ENCODE measurements at regions not wholly inside any gene's neighbourhood (a gene's known extent, or its start where the extent isn't known, plus 50 kb on each side); places are given as distances from the start of the nearest gene placed in this dataset.

DNA sequence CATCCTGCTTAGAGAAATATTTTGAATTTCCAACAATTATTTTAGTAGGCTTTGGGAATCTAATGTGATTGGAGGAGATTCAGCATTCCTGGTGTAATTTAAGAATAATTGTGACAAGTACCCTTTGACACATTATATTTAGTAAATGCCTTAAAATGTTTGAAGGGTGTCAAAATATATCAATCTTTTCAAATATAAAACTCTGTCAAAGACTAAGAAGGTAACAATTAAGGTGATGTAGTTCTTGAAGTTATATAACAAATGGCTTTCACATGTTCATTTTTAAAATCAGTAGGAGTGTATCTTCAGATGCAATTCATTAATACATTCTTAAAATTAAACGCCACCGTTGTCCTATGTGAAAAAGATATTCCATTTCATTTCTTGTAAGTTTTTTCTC is 1977.1 kb upstream of the CDH9 start:
- no peaks in the 10 kb centered on the region for H3K79me2 ChIP-seq (ENCODE audit: low read length)

GRCh38 chr5:29005386-29005785 is 1967.0 kb upstream of the CDH9 start:
- Histone ChIP-seq H4K20me1 (ENCODE audit: insufficient read depth, low read length) (no peaks in the 10 kb centered on the region), H3K4me2 (ENCODE audit: low read length) (no peak overlapping the region), H3K4me3 (ENCODE audit: low read length) (no peak overlapping the region), H3K9ac (ENCODE audit: low read length) (no peak overlapping the region), H2AFZ (ENCODE audit: low read depth, low read length) (no peak overlapping the region), H3K79me2 (ENCODE audit: low read length) (no peaks in the 10 kb centered on the region), H3K27ac (ENCODE audit: low read length) (no peak overlapping the region), H3K27me3 (ENCODE audit: low read depth, low read length) (no peaks in the 10 kb centered on the region), H3K9me3 (ENCODE audit: insufficient read depth, low read length) (no peaks in the 10 kb centered on the region), H3K36me3 (replicated peaks; ENCODE audit: low read depth, low read length) (no peaks in the 10 kb centered on the region), H3K4me1 (ENCODE audit: low read length) (no peaks in the 10 kb centered on the region)
- TF ChIP-seq EZH2phosphoT487 (IDR thresholded peaks at IDR 0.05; ENCODE audit: low read depth) (no peak), CTCF (IDR thresholded peaks at IDR 0.05; ENCODE audit: low read depth, low read length) (peak; percentile 25)

More for the DNA sequence above, 1977.1 kb upstream of the CDH9 start:
- H3K4me3 ChIP-seq (ENCODE audit: low read length) = no peak overlapping the region
- no peaks in the 10 kb centered on the region for H4K20me1 ChIP-seq (ENCODE audit: insufficient read depth, low read length)
- no peaks in the 10 kb centered on the region for H3K27me3 ChIP-seq (ENCODE audit: low read depth, low read length)
- H2AFZ ChIP-seq (ENCODE audit: low read depth, low read length) = no peak overlapping the region
- no peaks in the 10 kb centered on the region for H3K9me3 ChIP-seq (ENCODE audit: insufficient read depth, low read length)
- no peaks in the 10 kb centered on the region for H3K36me3 ChIP-seq (replicated peaks; ENCODE audit: low read depth, low read length)
- no peak overlapping the region for H3K9ac ChIP-seq (ENCODE audit: low read length)
- H3K4me1 ChIP-seq (ENCODE audit: low read length) = peaks cover 10% of the 10 kb centered on the region
- TF ChIP-seq EZH2phosphoT487 (IDR thresholded peaks at IDR 0.05; ENCODE audit: low read depth) = no peak
- no peak for TF ChIP-seq CTCF (IDR thresholded peaks at IDR 0.05; ENCODE audit: low read depth, low read length)
- H3K4me2 ChIP-seq (ENCODE audit: low read length) = no peak overlapping the region
- H3K27ac ChIP-seq (ENCODE audit: low read length) = no peak overlapping the region

DNA sequence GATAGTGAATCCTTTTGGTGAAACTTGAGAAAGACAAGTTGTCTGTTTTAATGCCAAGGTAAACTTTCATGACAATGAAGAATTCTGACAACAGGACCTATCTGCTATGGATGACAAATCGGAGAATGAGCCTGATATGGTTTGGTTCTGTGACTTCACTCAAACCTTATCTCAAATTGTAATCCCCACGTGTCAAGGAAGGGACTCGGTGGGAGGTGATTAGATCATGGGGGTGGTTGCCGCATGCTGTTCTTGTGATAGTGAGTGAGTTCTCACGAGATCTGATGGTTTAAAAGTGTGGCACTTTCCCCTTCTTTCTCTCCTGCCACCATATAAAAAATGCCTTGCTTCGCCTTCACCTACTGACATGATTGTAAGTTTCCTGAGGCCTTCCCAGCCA is 1964.1 kb upstream of the CDH9 start:
- Histone ChIP-seq H3K27me3 (ENCODE audit: low read depth, low read length) (no peaks in the 10 kb centered on the region), H3K4me2 (ENCODE audit: low read length) (no peak overlapping the region), H3K36me3 (replicated peaks; ENCODE audit: low read depth, low read length) (no peaks in the 10 kb centered on the region), H4K20me1 (ENCODE audit: insufficient read depth, low read length) (no peaks in the 10 kb centered on the region), H3K9me3 (ENCODE audit: insufficient read depth, low read length) (no peaks in the 10 kb centered on the region), H3K27ac (ENCODE audit: low read length) (no peak overlapping the region), H2AFZ (ENCODE audit: low read depth, low read length) (no peak overlapping the region), H3K9ac (ENCODE audit: low read length) (no peak overlapping the region), H3K79me2 (ENCODE audit: low read length) (no peaks in the 10 kb centered on the region), H3K4me1 (ENCODE audit: low read length) (peaks cover 6% of the 10 kb centered on the region; the same call in 1 of the 2 replicates), H3K4me3 (ENCODE audit: low read length) (no peak overlapping the region)
- no peak for TF ChIP-seq CTCF (IDR thresholded peaks at IDR 0.05; ENCODE audit: low read depth, low read length)
- TF ChIP-seq EZH2phosphoT487 (IDR thresholded peaks at IDR 0.05; ENCODE audit: low read depth) = no peak

- H3K27ac ChIP-seq (ENCODE audit: low read length) = no peak overlapping the region
- H3K36me3 ChIP-seq (replicated peaks; ENCODE audit: low read depth, low read length) = no peaks in the 10 kb centered on the region
- no peaks in the 10 kb centered on the region for H3K79me2 ChIP-seq (ENCODE audit: low read length)
- no peaks in the 10 kb centered on the region for H4K20me1 ChIP-seq (ENCODE audit: insufficient read depth, low read length)
- no peak overlapping the region for H3K4me2 ChIP-seq (ENCODE audit: low read length)
- no peak overlapping the region for H3K4me3 ChIP-seq (ENCODE audit: low read length)
- no peak overlapping the region for H3K9ac ChIP-seq (ENCODE audit: low read length)
- H3K9me3 ChIP-seq (ENCODE audit: insufficient read depth, low read length) = no peaks in the 10 kb centered on the region
- no peak overlapping the region for H2AFZ ChIP-seq (ENCODE audit: low read depth, low read length)
- no peaks in the 10 kb centered on the region for H3K27me3 ChIP-seq (ENCODE audit: low read depth, low read length)
- H3K4me1 ChIP-seq (ENCODE audit: low read length) = peaks cover 6% of the 10 kb centered on the region; the same call in 1 of the 2 replicates
- TF ChIP-seq CTCF (IDR thresholded peaks at IDR 0.05; ENCODE audit: low read depth, low read length) = no peak
- no peak for TF ChIP-seq EZH2phosphoT487 (IDR thresholded peaks at IDR 0.05; ENCODE audit: low read depth)
Measured at GRCh38 chr5:29001666-29002065, 1963.3 kb upstream of the CDH9 start.

Measured in OCI-LY3 (cell line).